GM11168 (cell line): ENCODE measurements at regions not wholly inside any gene's neighbourhood (a gene's known extent, or its start where the extent isn't known, plus 50 kb on each side); places are given as distances from the start of the nearest gene placed in this dataset.

Experiments
- in situ Hi-C: fragments of 300-500 bp; cut with MboI; formaldehyde crosslinking; loops from one replicate; pipeline ENCODE4 v1.12.0; 2022; ENCODE audit warnings: low sequenced_read_pairs; ENCODE audit not compliant: unreplicated experiment

- in situ Hi-C loops = no loop called here
Observed at GRCh38 chr19:28349604-28350003, 863.3 kb downstream of the UQCRFS1 start.

GRCh38 chr19:28345811-28346210 lies 867.1 kb downstream of the UQCRFS1 start:
- in situ Hi-C loops = no loop called here

- in situ Hi-C loops = no loop called here
Observed at GRCh38 chr19:28341810-28342350, 871.1 kb downstream of the UQCRFS1 start.

GRCh38 chr19:28334419-28334818 lies 878.5 kb downstream of the UQCRFS1 start:
- in situ Hi-C loops = no loop called here

- in situ Hi-C loops = no loop called here
Observed at GRCh38 chr19:28333909-28334308, 879.0 kb downstream of the UQCRFS1 start.

- in situ Hi-C loops = no loop called here
Observed at GRCh38 chr19:28332886-28333285, 880.1 kb downstream of the UQCRFS1 start.

GRCh38 chr19:28332351-28332750 lies 880.6 kb downstream of the UQCRFS1 start:
- in situ Hi-C loops = no loop called here

- in situ Hi-C loops = no loop called here
Observed at GRCh38 chr19:28331596-28331995, 881.4 kb downstream of the UQCRFS1 start.

GRCh38 chr19:28330831-28331230 lies 882.1 kb downstream of the UQCRFS1 start:
- in situ Hi-C loops = no loop called here

- in situ Hi-C loops = no loop called here
Observed at GRCh38 chr19:28329429-28329828, 883.5 kb downstream of the UQCRFS1 start.

GRCh38 chr19:28327905-28328304 lies 885.0 kb downstream of the UQCRFS1 start:
- in situ Hi-C loops = no loop called here

- in situ Hi-C loops = no loop called here
Observed at GRCh38 chr19:28326746-28327145, 886.2 kb downstream of the UQCRFS1 start.

GRCh38 chr19:28324275-28325060 lies 888.5 kb downstream of the UQCRFS1 start:
- in situ Hi-C loops = loop anchor here (5.0 kb wide), 1 partner anchor 357 kb away; no protein-coding TSS in a partner anchor

- in situ Hi-C loops = loop anchor here (5.0 kb wide), 1 partner anchor 356 kb away; no protein-coding TSS in a partner anchor
Observed at GRCh38 chr19:28322945-28323344, 890.0 kb downstream of the UQCRFS1 start.

- in situ Hi-C loops = loop anchor here (5.0 kb wide), 1 partner anchor 355 kb away; no protein-coding TSS in a partner anchor
Observed at GRCh38 chr19:28322491-28322890, 890.5 kb downstream of the UQCRFS1 start.

GRCh38 chr19:28319918-28320317 lies 893.0 kb downstream of the UQCRFS1 start:
- in situ Hi-C loops = loop anchor here (5.0 kb wide), 1 partner anchor 353 kb away; no protein-coding TSS in a partner anchor

- in situ Hi-C loops = no loop called here
Observed at GRCh38 chr19:28319227-28319626, 893.7 kb downstream of the UQCRFS1 start.

- in situ Hi-C loops = no loop called here
Observed at GRCh38 chr19:28318469-28319179, 894.3 kb downstream of the UQCRFS1 start.

GRCh38 chr19:28316464-28316863 lies 896.5 kb downstream of the UQCRFS1 start:
- in situ Hi-C loops = no loop called here

GRCh38 chr19:28314756-28315155 lies 898.2 kb downstream of the UQCRFS1 start:
- in situ Hi-C loops = no loop called here

GRCh38 chr19:28314287-28314686 lies 898.7 kb downstream of the UQCRFS1 start:
- in situ Hi-C loops = no loop called here
